KG1 (cell line): ENCODE measurements at regions not wholly inside any gene's neighbourhood (a gene's known extent, or its start where the extent isn't known, plus 50 kb on each side); places are given as distances from the start of the nearest gene placed in this dataset.
A peak's percentile ranks its signal among the peaks of the same experiment; 100 is the strongest.

ENCODE experiments used
- DNase-seq: peaks from one replicate; lab custom pipeline; 2025; lab: John Stamatoyannopoulos, UW

GRCh38 chr1:48164571-48164970, 57.9 kb upstream of the SLC5A9 start:
- no peak for DNase-seq

DNA sequence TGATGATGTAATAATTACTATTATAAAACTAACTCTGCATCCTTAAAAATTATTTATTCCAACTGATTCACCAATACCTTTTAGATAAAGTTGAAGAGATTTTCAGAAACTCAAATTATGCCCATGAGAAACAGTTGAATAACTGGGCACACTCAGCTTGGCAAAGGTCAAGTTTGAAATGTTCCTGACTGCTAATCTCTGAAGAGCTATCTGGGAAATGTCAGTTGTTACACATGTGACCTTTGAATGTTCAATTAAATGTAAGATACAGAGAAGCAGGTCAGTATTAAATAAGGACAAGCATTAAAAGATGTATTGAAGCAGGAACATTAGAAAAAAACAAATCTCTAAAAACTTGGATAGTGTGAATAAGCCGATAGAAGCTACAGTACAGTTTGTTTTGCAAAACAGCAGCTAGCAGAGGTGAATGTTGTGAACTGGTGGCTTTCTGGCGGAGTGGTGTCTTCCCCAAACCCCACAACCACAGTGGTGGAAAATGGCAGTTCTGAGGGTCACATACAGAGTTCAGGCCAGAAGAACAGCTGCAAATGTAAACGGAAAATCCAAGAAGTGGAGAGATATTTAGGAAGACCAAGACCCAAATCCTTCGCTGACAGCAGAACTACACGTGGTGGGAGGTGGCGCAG, 61.9 kb upstream of the SLC5A9 start:
- no peak for DNase-seq

- no peak for DNase-seq
Observed at GRCh38 chr1:48139275-48139674, 83.2 kb upstream of the SLC5A9 start.

DNA sequence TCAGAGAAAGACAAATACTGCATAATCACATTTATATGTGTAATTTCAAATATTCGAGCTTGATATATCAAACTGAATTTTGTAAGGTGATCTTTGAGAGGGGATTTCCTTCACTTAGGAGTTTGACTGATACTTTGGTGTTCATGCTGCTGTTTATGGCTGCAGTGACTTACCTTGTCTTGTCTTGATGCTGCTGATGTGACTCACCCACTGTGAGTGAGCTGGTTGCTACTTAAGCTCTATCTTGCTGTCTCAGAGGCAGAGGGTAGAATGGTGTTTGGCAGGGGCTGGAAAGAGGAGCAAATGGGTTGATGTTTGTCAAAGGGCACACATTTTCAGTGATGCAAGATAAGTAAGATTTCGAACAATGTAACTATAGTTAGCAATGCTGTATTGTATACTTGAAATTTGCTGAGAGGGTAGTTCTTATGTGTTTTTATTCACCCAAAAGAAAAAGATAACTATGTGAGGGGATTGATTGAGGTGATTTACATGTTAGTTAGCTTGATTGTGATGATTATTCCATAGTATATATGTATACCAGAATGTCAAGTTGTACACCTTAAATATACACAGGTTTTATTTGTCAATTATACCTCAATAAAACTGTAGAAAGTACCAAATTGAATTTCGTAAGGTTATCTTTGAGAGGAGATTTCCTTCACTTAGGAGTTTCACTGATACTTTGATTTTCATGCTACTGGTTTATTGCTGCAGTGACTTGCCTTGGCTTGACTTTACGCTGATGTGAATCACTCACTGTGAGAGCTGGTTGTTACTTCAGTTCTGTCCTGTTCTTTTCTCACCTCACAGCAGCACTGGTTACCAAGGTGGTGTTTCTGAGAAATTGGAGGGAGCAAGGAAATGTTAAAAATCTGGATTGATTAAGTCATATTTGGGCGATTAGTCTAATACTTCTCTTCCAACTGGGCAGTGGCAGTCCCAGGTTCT, 94.5 kb upstream of the SLC5A9 start:
- no peak for DNase-seq

GRCh38 chr1:48123647-48124046, 98.9 kb upstream of the SLC5A9 start:
- no peak for DNase-seq

- no peak for DNase-seq
Observed at GRCh38 chr1:48121955-48122354, 100.6 kb upstream of the SLC5A9 start.

- DNase-seq = no peak
Observed at GRCh38 chr1:48120621-48121020, 101.9 kb upstream of the SLC5A9 start.

DNA sequence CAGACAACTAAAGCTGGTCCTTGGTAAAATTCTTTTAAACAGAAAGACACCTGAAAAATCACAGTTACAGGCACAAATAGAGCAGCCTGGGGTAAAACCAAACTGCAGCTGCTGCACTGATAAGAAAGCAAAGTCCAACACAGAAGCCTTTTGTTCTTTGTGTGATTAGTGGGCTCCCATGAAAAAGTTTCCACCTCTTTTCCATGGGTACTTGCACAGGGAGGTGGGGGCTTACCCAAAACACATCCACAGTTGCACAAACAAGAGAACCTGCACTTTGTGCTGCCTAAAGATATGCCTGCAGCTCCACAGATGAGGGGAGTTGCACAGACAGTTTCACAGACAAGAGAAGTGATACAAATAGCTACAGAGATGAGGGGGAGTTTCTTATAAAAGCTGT, 106.7 kb upstream of the SLC5A9 start:
- no peak for DNase-seq

- DNase-seq = no peak
Observed at GRCh38 chr1:48114596-48115382, 107.7 kb upstream of the SLC5A9 start.

GRCh38 chr1:48109390-48110013, 112.3 kb upstream of the TRABD2B start:
- DNase-seq = peak; percentile 13

- DNase-seq = no peak
Observed at GRCh38 chr1:48107516-48107915, 110.3 kb upstream of the TRABD2B start.

- no peak for DNase-seq
Observed at GRCh38 chr1:48106049-48106448, 108.9 kb upstream of the TRABD2B start.

DNA sequence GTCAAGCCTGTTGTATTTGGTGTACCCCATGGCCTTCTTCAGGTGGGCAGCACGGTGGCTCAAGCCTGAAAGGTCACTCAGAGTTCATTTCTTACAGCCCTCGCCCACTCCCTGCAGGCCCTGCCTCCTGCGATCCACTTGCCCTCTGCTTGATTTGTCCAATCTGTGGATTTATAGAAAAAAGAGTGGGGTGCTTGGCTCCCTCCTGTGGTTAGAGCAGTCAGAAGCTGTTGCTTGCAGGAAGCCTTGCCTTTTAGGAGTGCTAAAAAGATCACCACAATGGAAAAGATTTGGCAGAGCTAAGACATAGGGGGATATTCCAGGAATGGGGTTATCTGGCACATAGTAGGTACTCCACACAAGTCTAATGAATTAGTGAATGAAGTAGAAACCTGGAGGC, 108.0 kb upstream of the TRABD2B start:
- DNase-seq = no peak

DNA sequence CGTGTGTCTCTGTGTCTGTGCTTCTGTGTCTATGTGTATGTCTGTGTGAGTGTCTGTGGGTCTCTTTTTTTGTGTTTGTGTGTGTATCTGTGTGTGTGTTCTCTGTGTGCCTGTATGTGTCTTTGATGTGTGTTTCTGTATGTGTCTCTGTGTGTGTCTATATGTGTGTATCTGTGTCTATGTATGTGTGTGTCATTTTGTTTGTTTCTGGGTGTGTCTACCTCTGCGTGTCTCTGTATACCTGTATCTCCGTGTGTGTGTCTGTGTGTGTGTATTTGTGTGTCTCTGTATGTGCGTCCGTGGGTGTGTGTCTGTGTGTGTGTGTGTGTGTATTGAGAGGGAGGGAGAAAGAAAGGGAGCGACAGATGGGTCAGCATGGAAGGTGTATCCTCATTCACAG, 106.3 kb upstream of the TRABD2B start:
- DNase-seq = no peak

DNA sequence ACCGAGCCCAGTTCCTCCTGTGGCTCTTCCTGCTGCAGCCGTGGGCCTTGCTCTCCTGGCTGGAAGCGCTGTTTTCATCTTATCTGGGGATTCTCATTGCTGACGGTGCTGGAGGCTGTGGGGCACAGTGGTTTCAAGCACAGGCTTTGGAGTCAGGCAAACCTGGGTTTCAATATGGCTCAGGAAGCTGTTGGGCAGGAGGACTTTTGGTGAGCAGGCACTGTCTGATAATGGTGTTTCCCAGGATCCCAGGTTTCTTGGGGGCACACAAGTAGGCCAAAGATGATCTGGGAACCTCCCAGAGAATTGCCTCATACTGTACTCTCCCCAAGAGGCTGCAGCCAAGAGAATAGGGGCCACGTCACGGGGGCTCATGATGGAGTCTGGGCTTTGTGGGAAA, 105.6 kb upstream of the TRABD2B start:
- DNase-seq = no peak

GRCh38 chr1:48099072-48099773, 102.0 kb upstream of the TRABD2B start:
- DNase-seq = no peak

DNA sequence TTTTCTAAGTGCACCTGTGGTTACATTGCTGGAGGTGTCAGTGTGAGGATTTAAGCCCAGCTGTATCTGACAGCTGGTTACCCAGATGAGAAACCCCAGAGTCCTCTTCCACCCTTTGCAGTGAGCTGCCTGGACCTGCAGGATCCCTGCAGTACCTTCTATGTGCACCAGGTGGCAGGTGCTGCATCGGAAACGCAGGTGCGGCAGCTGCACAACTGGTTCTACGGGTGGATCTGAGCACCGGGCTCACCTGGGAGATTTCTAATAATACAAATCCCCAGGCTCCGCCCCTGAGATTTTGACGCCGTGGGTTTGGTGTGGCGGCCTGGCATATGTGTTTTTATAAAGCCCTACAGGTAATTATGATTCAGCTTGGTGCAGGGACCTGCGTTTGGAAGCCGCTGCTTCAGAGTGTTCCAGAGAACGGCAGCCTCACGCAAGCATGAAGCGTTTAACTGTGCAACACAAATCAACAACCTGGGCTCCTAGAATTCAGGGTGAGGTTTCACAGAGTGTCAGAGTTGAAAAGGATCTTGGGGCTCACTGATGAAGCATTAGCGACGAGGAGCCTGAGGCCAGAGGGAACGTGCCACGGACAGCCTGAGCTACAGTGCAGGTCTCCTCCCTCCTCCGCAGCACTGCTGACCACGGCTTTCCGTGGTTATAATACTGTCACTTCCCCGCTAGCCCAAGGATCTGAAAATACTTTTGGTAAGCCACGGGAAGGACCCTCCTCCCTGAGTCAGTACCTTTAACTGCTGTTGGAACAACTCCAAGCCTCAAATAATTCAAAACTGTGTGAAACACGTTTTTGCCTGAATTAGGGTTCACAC, 96.7 kb upstream of the TRABD2B start:
- DNase-seq = peak; percentile 23

DNA sequence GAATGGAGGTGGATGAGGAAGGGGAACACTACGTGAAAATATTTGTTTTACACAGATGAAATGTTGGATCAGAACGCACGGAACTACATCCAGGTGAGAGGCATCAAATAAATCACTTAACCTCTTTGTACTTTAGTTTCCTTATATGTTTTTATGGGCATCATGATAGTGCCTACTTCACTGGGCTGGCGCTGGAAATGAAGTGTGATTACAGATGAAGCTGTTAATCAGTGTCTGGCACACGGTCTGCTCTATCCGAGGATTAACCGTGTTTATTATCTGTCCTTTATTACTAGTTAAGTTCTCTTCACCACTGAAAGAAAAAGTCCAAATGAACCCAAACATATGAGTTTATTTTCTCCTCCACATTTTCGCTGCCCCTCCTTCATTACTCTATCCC, 96.0 kb upstream of the TRABD2B start:
- no peak for DNase-seq

DNA sequence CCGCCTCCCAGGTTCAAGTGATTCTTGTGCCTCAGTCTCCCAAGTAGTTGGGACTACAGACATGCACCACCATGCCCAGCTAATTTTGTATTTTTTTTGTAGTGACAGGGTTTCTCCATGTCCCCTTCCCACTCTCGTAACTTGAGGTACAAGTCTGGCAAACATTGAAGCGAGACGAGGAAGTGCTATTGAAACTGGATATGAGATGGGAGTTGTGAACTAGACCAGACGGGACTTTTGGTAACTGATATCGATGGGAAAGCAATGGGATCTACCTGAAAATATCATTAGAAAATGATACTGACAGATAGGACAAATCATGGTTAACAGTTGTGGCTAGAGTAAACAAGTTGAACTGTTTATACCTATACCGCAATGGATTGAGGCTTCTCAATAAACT, 95.2 kb upstream of the TRABD2B start:
- DNase-seq = no peak

- no peak for DNase-seq
Observed at GRCh38 chr1:48089356-48089891, 92.2 kb upstream of the TRABD2B start.
